ENCODE measurements at regions not wholly inside any gene's neighbourhood (a gene's known extent, or its start where the extent isn't known, plus 50 kb on each side); places are given as distances from the start of the nearest gene placed in this dataset.

GRCh38 chr12:12020762-12021161 lies 50.0 kb upstream of the BCL2L14 start:
- H3K27ac ChIP-seq = no peak overlapping the region
- no peak overlapping the region for H3K4me3 ChIP-seq
- no peaks in the 10 kb centered on the region for H3K9me3 ChIP-seq
- no peaks in the 10 kb centered on the region for H3K36me3 ChIP-seq
- intact Hi-C loops (cut with DNase I) = no loop called here
- ATAC-seq = no peak
- no peaks in the 10 kb centered on the region for H3K27me3 ChIP-seq
- no peaks in the 10 kb centered on the region for H3K4me1 ChIP-seq
- DNase-seq = no peak
- TF ChIP-seq, protein P1, sequence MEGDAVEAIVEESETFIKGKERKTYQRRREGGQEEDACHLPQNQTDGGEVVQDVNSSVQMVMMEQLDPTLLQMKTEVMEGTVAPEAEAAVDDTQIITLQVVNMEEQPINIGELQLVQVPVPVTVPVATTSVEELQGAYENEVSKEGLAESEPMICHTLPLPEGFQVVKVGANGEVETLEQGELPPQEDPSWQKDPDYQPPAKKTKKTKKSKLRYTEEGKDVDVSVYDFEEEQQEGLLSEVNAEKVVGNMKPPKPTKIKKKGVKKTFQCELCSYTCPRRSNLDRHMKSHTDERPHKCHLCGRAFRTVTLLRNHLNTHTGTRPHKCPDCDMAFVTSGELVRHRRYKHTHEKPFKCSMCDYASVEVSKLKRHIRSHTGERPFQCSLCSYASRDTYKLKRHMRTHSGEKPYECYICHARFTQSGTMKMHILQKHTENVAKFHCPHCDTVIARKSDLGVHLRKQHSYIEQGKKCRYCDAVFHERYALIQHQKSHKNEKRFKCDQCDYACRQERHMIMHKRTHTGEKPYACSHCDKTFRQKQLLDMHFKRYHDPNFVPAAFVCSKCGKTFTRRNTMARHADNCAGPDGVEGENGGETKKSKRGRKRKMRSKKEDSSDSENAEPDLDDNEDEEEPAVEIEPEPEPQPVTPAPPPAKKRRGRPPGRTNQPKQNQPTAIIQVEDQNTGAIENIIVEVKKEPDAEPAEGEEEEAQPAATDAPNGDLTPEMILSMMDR (IDR thresholded peaks at IDR 0.05) = no peak
